Keratinocyte (primary cell): ENCODE measurements at regions not wholly inside any gene's neighbourhood (a gene's known extent, or its start where the extent isn't known, plus 50 kb on each side); places are given as distances from the start of the nearest gene placed in this dataset.
"Not testable (repeated sequence)": the region's sequence is repeated elsewhere in the genome, so short reads cannot be mapped to it uniquely, and the experiment has no call there.

Source experiments
- EZH2 ChIP-seq: IDR thresholded peaks from one replicate; pipeline ENCODE4 v1.6.1; 2012; ENCODE audit warnings: inconsistent platforms, mild to moderate bottlenecking, low read length, moderate library complexity
- TF ChIP-seq, protein P1 (sequence below), 3 experiments: IDR thresholded peaks in 1 of 3; conservative IDR thresholded peaks in 1 of 3; optimal IDR thresholded peaks in 1 of 3; 2 replicates in 2 of 3; 3 replicates in 1 of 3; pipeline versions ENCODE3 to v1.5.1; 2011; ENCODE audit warnings: low read length in 3 of 3, mild to moderate bottlenecking in 3 of 3, moderate library complexity in 2 of 3, control low read depth in 1 of 3, inconsistent platforms in 1 of 3; ENCODE audit not compliant: insufficient read depth in 2 of 3; ENCODE audit errors: extremely low read depth in 1 of 3

DNA sequence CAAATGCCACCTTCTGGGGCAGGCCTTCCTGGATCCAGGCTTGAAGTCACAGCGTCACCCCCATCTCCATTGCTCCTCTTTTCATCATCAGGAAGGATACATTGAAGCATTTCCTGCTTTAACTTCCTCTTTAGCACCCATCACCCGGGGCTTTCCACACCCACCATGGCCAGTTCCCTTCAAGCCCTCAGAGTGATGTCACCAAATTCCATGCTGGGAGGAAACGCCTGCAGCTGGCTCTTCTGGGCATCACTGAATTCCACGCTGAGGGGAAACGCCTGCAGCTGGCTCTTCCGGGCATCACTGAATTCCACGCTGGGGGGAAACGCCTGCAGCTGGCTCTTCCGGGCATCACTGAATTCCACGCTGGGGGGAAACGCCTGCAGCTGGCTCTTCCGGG lies 354.6 kb downstream of the SMOC2 start:
- TF ChIP-seq, protein P1, sequence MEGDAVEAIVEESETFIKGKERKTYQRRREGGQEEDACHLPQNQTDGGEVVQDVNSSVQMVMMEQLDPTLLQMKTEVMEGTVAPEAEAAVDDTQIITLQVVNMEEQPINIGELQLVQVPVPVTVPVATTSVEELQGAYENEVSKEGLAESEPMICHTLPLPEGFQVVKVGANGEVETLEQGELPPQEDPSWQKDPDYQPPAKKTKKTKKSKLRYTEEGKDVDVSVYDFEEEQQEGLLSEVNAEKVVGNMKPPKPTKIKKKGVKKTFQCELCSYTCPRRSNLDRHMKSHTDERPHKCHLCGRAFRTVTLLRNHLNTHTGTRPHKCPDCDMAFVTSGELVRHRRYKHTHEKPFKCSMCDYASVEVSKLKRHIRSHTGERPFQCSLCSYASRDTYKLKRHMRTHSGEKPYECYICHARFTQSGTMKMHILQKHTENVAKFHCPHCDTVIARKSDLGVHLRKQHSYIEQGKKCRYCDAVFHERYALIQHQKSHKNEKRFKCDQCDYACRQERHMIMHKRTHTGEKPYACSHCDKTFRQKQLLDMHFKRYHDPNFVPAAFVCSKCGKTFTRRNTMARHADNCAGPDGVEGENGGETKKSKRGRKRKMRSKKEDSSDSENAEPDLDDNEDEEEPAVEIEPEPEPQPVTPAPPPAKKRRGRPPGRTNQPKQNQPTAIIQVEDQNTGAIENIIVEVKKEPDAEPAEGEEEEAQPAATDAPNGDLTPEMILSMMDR (optimal IDR thresholded peaks at IDR 0.05 in 1 of 3, IDR thresholded peaks at IDR 0.05 in 1 of 3, conservative IDR thresholded peaks at IDR 0.05 in 1 of 3; ENCODE audit: extremely low read depth in 1 of 3, insufficient read depth in 2 of 3, low read length in 3 of 3) = not testable (repeated sequence)
- not testable (repeated sequence) for TF ChIP-seq EZH2
